GM18526 (cell line): ENCODE measurements at regions not wholly inside any gene's neighbourhood (a gene's known extent, or its start where the extent isn't known, plus 50 kb on each side); places are given as distances from the start of the nearest gene placed in this dataset.

Source experiments
- POLR2A ChIP-seq: IDR thresholded peaks from 3 replicates; pipeline ENCODE4 v1.6.1; 2011; ENCODE audit not compliant: insufficient read length; ENCODE audit errors: extremely low read depth

GRCh38 chr17:72303787-72304733 lies 183.2 kb downstream of the SOX9 start:
- TF ChIP-seq POLR2A: no peak

GRCh38 chr17:72304859-72305258 lies 184.0 kb downstream of the SOX9 start:
- no peak for TF ChIP-seq POLR2A

GRCh38 chr17:72305472-72305871 lies 184.7 kb downstream of the SOX9 start:
- TF ChIP-seq POLR2A: no peak

- no peak for TF ChIP-seq POLR2A
Measured at GRCh38 chr17:72306037-72306436, 185.2 kb downstream of the SOX9 start.

- TF ChIP-seq POLR2A: no peak
Measured at GRCh38 chr17:72307836-72308235, 187.0 kb downstream of the SOX9 start.

GRCh38 chr17:72308744-72309385 lies 188.0 kb downstream of the SOX9 start:
- TF ChIP-seq POLR2A: no peak

GRCh38 chr17:72311004-72311403 lies 190.2 kb downstream of the SOX9 start:
- TF ChIP-seq POLR2A: no peak

- TF ChIP-seq POLR2A: no peak
Measured at GRCh38 chr17:72315122-72315913, 194.5 kb downstream of the SOX9 start.

GRCh38 chr17:72318131-72318530 lies 197.3 kb downstream of the SOX9 start:
- TF ChIP-seq POLR2A: no peak

- TF ChIP-seq POLR2A: no peak
Measured at GRCh38 chr17:72321896-72322295, 201.1 kb downstream of the SOX9 start.

- no peak for TF ChIP-seq POLR2A
Measured at GRCh38 chr17:72332367-72332766, 211.5 kb downstream of the SOX9 start.

GRCh38 chr17:72333570-72333969 lies 212.8 kb downstream of the SOX9 start:
- no peak for TF ChIP-seq POLR2A

GRCh38 chr17:72334205-72334604 lies 213.4 kb downstream of the SOX9 start:
- TF ChIP-seq POLR2A: no peak

GRCh38 chr17:72336026-72336803 lies 215.4 kb downstream of the SOX9 start:
- TF ChIP-seq POLR2A: no peak

GRCh38 chr17:72336804-72337070 lies 215.9 kb downstream of the SOX9 start:
- TF ChIP-seq POLR2A: no peak

GRCh38 chr17:72338304-72338703 lies 217.5 kb downstream of the SOX9 start:
- no peak for TF ChIP-seq POLR2A
